ENCODE measurements at regions not wholly inside any gene's neighbourhood (a gene's known extent, or its start where the extent isn't known, plus 50 kb on each side); places are given as distances from the start of the nearest gene placed in this dataset.

GRCh38 chr4:14835288-14835687 lies 167.0 kb upstream of the CPEB2 start:
- TF ChIP-seq POLR2A (IDR thresholded peaks at IDR 0.05), result no peak
- TF ChIP-seq, protein P1, sequence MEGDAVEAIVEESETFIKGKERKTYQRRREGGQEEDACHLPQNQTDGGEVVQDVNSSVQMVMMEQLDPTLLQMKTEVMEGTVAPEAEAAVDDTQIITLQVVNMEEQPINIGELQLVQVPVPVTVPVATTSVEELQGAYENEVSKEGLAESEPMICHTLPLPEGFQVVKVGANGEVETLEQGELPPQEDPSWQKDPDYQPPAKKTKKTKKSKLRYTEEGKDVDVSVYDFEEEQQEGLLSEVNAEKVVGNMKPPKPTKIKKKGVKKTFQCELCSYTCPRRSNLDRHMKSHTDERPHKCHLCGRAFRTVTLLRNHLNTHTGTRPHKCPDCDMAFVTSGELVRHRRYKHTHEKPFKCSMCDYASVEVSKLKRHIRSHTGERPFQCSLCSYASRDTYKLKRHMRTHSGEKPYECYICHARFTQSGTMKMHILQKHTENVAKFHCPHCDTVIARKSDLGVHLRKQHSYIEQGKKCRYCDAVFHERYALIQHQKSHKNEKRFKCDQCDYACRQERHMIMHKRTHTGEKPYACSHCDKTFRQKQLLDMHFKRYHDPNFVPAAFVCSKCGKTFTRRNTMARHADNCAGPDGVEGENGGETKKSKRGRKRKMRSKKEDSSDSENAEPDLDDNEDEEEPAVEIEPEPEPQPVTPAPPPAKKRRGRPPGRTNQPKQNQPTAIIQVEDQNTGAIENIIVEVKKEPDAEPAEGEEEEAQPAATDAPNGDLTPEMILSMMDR (IDR thresholded peaks at IDR 0.05), result no peak

Measured in vagina (tissue), 2 donors.